Panc1 (cell line): ENCODE measurements at regions not wholly inside any gene's neighbourhood (a gene's known extent, or its start where the extent isn't known, plus 50 kb on each side); places are given as distances from the start of the nearest gene placed in this dataset.

Source experiments
- ATAC-seq: fragments of 200-7000 bp; cut with Tn5 transposase; 2 replicates; pipeline ENCODE4 v1.9.1; 2020; ENCODE audit warnings: mild to moderate bottlenecking, moderate library complexity
- BruUV-seq: library from RNA; stranded (reverse); fragments of 400-500 nt; replicated peaks from 2 replicates; lab custom pipeline; 2021; lab: Mats Ljungman, UMichigan
- CTCF ChIA-PET: fragments of 300-600 bp; sonication (Branson Sonifier 250); formaldehyde crosslinking; loops from one replicate; lab custom pipeline; 2022; ENCODE audit warnings: antibody characterized with exemption; lab: Charles Lee
- POLR2A ChIA-PET: fragments of 300-600 bp; sonication (Branson Sonifier 250); formaldehyde crosslinking; loops from one replicate; lab custom pipeline; 2022; ENCODE audit warnings: antibody characterized with exemption; lab: Charles Lee
- DNase-seq: peaks from one replicate; pipeline ENCODE4 v3.0.0-alpha.2; 2010; ENCODE audit warnings: low read depth, low spot score
- H3K27ac ChIP-seq: 2 replicates; pipeline ENCODE4 v1.5.1; 2011; ENCODE audit warnings: mild to moderate bottlenecking, low read length, inconsistent platforms
- H3K27me3 ChIP-seq: fragments of 200-500 bp; sonication (Bioruptor generic); 2 replicates; pipeline ENCODE4 v1.6.0; 2014; ENCODE audit warnings: low read length, inconsistent platforms; ENCODE audit not compliant: control insufficient read depth, insufficient read depth
- H3K36me3 ChIP-seq: fragments of 200-500 bp; sonication (Bioruptor generic); 2 replicates; pipeline ENCODE4 v1.5.1; 2014; ENCODE audit warnings: inconsistent platforms, mild to moderate bottlenecking, low read length, moderate library complexity; ENCODE audit not compliant: control insufficient read depth, insufficient read depth
- H3K4me1 ChIP-seq: 2 replicates; pipeline ENCODE4 v1.5.1; 2011; ENCODE audit warnings: inconsistent platforms, mild to moderate bottlenecking, low read length, moderate library complexity; ENCODE audit not compliant: control insufficient read depth, insufficient read depth
- H3K4me3 ChIP-seq, 2 experiments: 2 replicates each; pipeline ENCODE4 v1.5.1; 2011 to 2012; ENCODE audit warnings: low read depth in 2 of 2, low read length in 2 of 2, mild to moderate bottlenecking in 2 of 2, inconsistent platforms in 1 of 2, moderate library complexity in 1 of 2
- H3K9me3 ChIP-seq: fragments of 200-500 bp; sonication (Bioruptor generic); 2 replicates; pipeline ENCODE4 v1.5.1; 2014; ENCODE audit warnings: low read depth, mild to moderate bottlenecking, inconsistent platforms, low read length, moderate library complexity; ENCODE audit not compliant: control insufficient read depth, insufficient read depth
- CTCF ChIP-seq: fragments of 450-650 bp; IDR thresholded peaks from 2 replicates; pipeline ENCODE4 v1.5.1; 2017; ENCODE audit warnings: mild to moderate bottlenecking
- POLR2AphosphoS5 ChIP-seq: IDR thresholded peaks from 2 replicates; pipeline ENCODE4 v1.6.1; 2012; ENCODE audit warnings: mild to moderate bottlenecking, low read depth, low read length, moderate library complexity
- SIN3A ChIP-seq: IDR thresholded peaks from 2 replicates; pipeline ENCODE4 v1.6.1; 2012; ENCODE audit warnings: low read depth, mild to moderate bottlenecking, low read length, moderate library complexity, borderline replicate concordance; ENCODE audit not compliant: insufficient read depth
- TCF7L2 ChIP-seq: IDR thresholded peaks from 2 replicates; pipeline ENCODE4 v1.6.1; 2011; ENCODE audit warnings: mild to moderate bottlenecking, low read depth, low read length, inconsistent platforms
- in situ Hi-C: cut with HindIII; loops from 2 replicates; pipeline ENCODE4 v1.10.0; 2016; ENCODE audit warnings: low sequenced_read_pairs, low pct_unique_long_range_greater_than_20kb
- intact Hi-C: fragments of 100-400 bp; cut with micrococcal nuclease; formaldehyde crosslinking; loops from one replicate; pipeline ENCODE4 v1.10.0; 2022; ENCODE audit not compliant: unreplicated experiment
- TF ChIP-seq, protein P1 (sequence below), 2 experiments: IDR thresholded peaks; 2 replicates each; pipeline ENCODE4 v1.6.1; 2011 to 2012; ENCODE audit warnings: low read depth in 2 of 2, control low read depth in 1 of 2, low read length in 1 of 2, mild to moderate bottlenecking in 1 of 2, moderate library complexity in 1 of 2; ENCODE audit not compliant: insufficient read depth in 1 of 2

- TF ChIP-seq CTCF (no peak), SIN3A (no peak), POLR2AphosphoS5 (no peak), TCF7L2 (no peak)
- TF ChIP-seq, protein P1, sequence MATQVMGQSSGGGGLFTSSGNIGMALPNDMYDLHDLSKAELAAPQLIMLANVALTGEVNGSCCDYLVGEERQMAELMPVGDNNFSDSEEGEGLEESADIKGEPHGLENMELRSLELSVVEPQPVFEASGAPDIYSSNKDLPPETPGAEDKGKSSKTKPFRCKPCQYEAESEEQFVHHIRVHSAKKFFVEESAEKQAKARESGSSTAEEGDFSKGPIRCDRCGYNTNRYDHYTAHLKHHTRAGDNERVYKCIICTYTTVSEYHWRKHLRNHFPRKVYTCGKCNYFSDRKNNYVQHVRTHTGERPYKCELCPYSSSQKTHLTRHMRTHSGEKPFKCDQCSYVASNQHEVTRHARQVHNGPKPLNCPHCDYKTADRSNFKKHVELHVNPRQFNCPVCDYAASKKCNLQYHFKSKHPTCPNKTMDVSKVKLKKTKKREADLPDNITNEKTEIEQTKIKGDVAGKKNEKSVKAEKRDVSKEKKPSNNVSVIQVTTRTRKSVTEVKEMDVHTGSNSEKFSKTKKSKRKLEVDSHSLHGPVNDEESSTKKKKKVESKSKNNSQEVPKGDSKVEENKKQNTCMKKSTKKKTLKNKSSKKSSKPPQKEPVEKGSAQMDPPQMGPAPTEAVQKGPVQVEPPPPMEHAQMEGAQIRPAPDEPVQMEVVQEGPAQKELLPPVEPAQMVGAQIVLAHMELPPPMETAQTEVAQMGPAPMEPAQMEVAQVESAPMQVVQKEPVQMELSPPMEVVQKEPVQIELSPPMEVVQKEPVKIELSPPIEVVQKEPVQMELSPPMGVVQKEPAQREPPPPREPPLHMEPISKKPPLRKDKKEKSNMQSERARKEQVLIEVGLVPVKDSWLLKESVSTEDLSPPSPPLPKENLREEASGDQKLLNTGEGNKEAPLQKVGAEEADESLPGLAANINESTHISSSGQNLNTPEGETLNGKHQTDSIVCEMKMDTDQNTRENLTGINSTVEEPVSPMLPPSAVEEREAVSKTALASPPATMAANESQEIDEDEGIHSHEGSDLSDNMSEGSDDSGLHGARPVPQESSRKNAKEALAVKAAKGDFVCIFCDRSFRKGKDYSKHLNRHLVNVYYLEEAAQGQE (IDR thresholded peaks at IDR 0.05; ENCODE audit: insufficient read depth in 1 of 2, low read depth in 2 of 2, low read length in 1 of 2) = no peak
- H3K27me3 ChIP-seq = no peaks in the 10 kb centered on the region
- no peaks in the 10 kb centered on the region for H3K4me1 ChIP-seq
- ChIA-PET POLR2A (no interaction called here), CTCF (no interaction called here)
- no peak overlapping the region for H3K27ac ChIP-seq
- H3K9me3 ChIP-seq = no peaks in the 10 kb centered on the region
- no peak for ATAC-seq
- in situ Hi-C loops = no loop called here
- no peak overlapping the region for H3K4me3 ChIP-seq
- H3K36me3 ChIP-seq = no peaks in the 10 kb centered on the region
- no TSS peak for BruUV-seq
- no peak for DNase-seq
- intact Hi-C loops = no loop called here
Measured at GRCh38 chr2:122652670-122653069, 897.2 kb downstream of the TSN start.

GRCh38 chr2:122656403-122656802, 901.0 kb downstream of the TSN start:
- no peaks in the 10 kb centered on the region for H3K27me3 ChIP-seq
- H3K36me3 ChIP-seq = no peaks in the 10 kb centered on the region
- no peak for DNase-seq
- POLR2A ChIA-PET = no interaction called here
- H3K27ac ChIP-seq = no peak overlapping the region
- CTCF ChIA-PET = no interaction called here
- BruUV-seq = no TSS peak
- in situ Hi-C loops (no loop called here), intact Hi-C loops (no loop called here)
- no peak for ATAC-seq
- no peaks in the 10 kb centered on the region for H3K9me3 ChIP-seq
- no peaks in the 10 kb centered on the region for H3K4me1 ChIP-seq
- no peak overlapping the region for H3K4me3 ChIP-seq
- TF ChIP-seq, protein P1 (IDR thresholded peaks at IDR 0.05; ENCODE audit: insufficient read depth in 1 of 2, low read depth in 2 of 2, low read length in 1 of 2) = no peak
